SH-SY5Y (cell line): ENCODE measurements at regions not wholly inside any gene's neighbourhood (a gene's known extent, or its start where the extent isn't known, plus 50 kb on each side); places are given as distances from the start of the nearest gene placed in this dataset.

Source experiments
- GATA2 ChIP-seq: IDR thresholded peaks from 2 replicates; pipeline ENCODE4 v1.6.1; 2011; ENCODE audit warnings: mild to moderate bottlenecking, low read depth, low read length
- GATA3 ChIP-seq: IDR thresholded peaks from 2 replicates; pipeline ENCODE4 v1.6.1; 2011; ENCODE audit warnings: low read depth, mild to moderate bottlenecking, low read length, moderate library complexity

DNA sequence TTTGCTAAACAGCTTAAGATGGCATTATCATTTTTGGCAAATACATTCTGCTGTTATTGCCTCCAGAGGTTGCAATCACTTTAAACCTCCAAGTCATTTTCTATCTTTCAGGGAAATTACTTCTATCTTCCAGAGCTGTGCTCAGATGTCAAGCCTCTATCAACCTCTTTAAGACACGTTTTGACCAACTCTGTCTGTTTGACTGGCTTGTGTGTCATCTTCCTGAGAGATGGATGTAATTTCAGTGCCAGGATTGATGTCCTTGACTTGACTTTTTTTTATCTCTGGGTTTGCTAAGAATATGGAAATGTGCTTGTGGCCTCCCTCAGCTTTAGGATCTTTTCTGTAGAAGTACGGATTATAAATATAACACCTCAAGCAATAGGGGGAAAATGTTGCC, 263.4 kb downstream of the GLUD2 start:
- TF ChIP-seq GATA2 (no peak), GATA3 (no peak)
